ENCODE measurements at regions not wholly inside any gene's neighbourhood (a gene's known extent, or its start where the extent isn't known, plus 50 kb on each side); places are given as distances from the start of the nearest gene placed in this dataset.
A peak's percentile ranks its signal among the peaks of the same experiment; 100 is the strongest.

- no peak for DNase-seq
These were observed 62.9 kb upstream of the IL17B start for GRCh38 chr5:149441986-149442385.

- DNase-seq: no peak
These were observed 62.2 kb upstream of the IL17B start for GRCh38 chr5:149441194-149441753.

GRCh38 chr5:149439899-149440542 lies 60.9 kb upstream of the IL17B start:
- peak; percentile 64 for DNase-seq

GRCh38 chr5:149438711-149439132 lies 59.6 kb upstream of the IL17B start:
- peak; percentile 36 for DNase-seq

- no peak for DNase-seq
These were observed 59.2 kb upstream of the IL17B start for GRCh38 chr5:149438281-149438680.

GRCh38 chr5:149437391-149438040 lies 58.4 kb upstream of the IL17B start:
- DNase-seq: no peak

GRCh38 chr5:149435660-149436059 lies 56.6 kb upstream of the IL17B start:
- DNase-seq: no peak

- DNase-seq: no peak
These were observed 55.9 kb upstream of the IL17B start for GRCh38 chr5:149435015-149435376.

GRCh38 chr5:149434162-149435014 lies 55.3 kb upstream of the IL17B start:
- peak; percentile 19 for DNase-seq

GRCh38 chr5:149433524-149434131 lies 54.5 kb upstream of the IL17B start:
- DNase-seq: no peak

GRCh38 chr5:149432911-149433401 lies 53.9 kb upstream of the IL17B start:
- DNase-seq: no peak

GRCh38 chr5:149432376-149432775 lies 53.3 kb upstream of the IL17B start:
- no peak for DNase-seq

GRCh38 chr5:149429839-149430721 lies 51.0 kb upstream of the IL17B start:
- no peak for DNase-seq
